ENCODE measurements at regions not wholly inside any gene's neighbourhood (a gene's known extent, or its start where the extent isn't known, plus 50 kb on each side); places are given as distances from the start of the nearest gene placed in this dataset.

DNA sequence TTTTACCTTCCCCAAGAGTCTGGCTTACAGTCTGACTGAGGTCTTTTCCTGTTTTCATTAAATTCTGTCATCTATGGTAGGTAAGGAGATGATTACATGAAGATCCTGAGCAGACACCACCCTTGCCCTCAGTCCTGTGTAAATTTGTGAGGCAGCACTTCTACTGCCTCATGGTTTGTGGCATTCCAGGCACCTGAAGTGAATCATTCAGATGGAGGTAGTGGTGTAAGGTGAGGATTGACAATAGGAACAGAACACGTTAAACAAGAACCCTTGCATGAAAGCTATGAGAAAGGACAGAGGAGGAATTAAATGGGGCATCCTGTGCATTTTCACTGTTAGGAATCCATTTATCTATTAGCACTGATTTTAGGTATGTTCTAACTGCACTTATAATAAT lies 618.6 kb downstream of the TLL1 start:
- no peak for DNase-seq (ENCODE audit: low spot score)

DNA sequence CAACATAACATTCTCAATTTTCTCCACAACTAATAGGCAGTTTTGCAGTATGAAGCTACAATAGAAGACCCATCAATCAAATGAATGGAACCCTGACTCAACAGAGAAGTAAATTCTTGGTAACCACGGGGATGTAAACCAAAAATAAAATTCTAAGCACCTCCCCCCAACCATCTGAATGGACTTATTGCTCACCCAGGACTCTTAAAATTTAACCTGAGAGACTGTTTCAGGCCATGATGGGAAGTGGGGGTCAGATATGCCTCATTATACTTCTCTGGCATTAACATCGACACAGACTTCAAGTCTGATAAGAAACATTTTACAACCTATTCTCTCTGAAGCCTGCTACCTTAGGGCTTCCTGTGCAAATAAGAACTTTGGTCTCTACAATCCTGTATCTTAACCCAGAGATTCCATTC lies 620.9 kb downstream of the TLL1 start:
- no peak for DNase-seq (ENCODE audit: low spot score)

DNA sequence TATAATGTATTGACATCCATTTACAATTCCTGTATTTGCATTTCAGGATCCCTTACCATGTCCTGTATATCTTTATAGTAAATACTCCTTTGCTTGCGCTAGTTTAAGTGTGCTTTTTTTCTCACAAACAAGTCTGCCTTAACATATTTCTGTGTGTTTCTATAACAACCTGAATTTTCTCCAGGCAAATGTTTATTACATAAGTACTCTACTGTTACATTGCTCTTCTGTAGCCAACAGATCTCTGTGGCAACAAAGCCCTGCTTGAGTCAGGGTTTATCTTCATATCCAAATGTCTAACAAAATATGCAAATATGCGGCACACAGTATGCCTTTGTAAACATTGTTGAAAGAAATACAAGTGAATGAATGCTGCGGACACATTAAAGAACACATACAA lies 625.5 kb downstream of the TLL1 start:
- DNase-seq (ENCODE audit: low spot score), result no peak

DNA sequence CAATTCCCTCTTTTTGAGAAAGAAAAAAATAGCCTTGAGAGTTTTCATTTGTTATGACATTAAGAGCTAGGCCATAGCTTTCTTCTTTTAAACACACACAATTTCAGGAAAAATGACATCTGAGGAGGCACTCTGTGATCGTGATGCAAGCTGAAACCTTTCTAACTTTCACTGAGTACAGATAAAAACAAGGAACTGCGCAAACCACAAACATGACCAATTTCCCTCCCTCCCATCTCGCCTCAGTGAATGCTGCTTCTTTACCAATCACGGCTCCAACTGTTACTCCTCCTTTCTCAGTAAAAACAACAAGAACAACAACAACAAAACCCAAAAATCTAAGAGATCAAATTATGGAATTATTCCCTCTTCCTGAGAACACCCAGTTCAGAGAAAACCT lies 626.8 kb downstream of the TLL1 start:
- no peak for DNase-seq (ENCODE audit: low spot score)

DNA sequence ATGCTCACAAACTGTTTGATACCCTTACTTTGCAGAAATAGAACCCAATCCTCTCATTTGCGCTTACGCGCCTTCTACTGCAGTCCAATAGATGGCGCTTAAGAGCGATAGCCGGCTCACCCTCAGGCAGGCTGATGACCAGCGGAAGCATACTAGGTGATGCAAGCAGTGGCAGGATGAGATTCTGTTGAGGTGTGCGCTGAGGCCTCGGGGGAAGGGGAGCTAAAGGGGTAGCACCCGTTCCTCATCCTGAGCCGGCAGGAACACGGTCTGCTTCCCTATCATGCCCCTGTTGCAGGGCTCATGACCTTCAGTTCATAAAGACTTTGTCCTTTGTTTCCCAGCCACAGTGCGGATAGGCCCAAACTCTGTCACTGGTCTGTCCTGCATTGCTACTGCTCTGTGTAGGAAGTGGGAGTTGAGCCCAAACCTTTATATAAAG lies 628.9 kb downstream of the TLL1 start:
- peak; percentile 8 for DNase-seq (ENCODE audit: low spot score)

DNA sequence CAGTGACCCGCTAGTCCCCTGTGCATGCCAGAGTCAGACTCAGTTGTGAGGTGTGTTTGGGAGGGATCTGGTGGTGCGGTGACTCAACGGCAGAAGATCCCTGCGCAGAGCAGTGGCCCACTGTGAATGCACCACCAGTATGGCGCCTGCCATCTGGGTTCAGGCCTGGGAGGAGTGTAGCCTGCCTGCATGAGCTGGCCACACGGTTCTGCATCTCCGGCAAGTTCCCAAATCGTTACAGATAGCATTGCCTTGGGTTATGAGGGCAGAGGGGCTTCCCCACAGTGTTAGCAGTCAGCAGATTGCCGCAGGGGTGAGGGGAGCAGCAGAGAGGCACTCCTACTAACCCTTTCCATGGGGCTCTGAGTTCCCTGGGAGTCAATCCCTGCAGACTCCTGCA lies 629.6 kb downstream of the TLL1 start:
- DNase-seq (ENCODE audit: low spot score), result no peak

DNA sequence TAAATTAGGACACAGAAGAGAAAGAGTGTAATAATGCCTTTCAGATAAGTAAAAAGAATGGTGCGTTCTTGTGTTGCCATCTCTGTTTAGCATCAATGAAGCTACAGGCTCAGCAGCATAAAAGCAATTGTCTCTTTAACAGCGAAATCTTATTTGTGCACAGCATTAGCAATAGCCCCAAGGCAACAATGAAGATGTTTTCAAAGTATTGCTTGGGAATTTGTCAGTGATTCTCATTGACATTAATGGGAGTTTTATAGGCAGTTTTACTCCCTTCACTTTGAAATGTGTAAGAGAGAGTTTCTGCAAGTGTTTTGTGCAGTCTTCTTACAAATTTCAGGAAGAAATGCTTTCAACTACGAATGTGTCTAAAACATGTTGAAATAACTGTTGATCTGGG lies 633.0 kb downstream of the TLL1 start:
- no peak for DNase-seq (ENCODE audit: low spot score)

DNA sequence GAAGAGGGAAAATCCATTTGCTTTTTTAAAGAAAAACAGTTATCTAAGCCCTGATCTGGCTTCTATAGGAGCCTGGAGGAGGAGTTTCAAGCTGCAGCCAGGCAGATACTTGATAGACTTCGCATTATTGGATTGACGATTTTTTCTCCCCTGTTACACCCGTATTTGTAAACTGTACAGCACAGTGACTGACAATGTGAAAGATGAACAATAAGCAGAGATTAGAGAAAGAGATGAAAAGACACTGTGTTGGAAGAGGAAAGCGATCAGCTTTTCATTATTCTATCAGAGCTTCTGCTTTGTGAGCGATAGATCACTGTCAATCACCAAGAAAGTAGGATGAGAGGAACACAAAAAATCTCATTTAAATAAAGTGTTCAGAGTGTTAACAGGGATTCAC lies 639.2 kb downstream of the TLL1 start:
- no peak for DNase-seq (ENCODE audit: low spot score)

DNA sequence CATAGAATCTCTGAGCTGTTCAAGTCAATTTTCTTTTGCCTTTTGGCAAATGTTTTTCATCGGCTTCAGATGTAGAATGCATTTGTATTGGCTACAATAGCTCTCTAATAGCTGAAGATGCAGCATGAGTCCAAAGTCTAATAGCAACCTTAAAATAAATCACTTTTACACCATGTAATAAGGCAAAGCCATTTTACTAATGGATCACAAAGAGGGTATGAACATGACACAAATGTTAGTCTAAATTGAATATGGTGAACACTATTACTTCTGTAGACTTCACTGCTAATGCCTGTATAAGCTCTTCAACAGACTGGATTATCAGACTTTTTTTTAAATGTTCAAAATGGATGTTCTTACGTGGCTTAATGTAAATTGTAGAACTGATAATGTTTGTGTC lies 645.3 kb downstream of the TLL1 start:
- no peak for DNase-seq (ENCODE audit: low spot score)

DNA sequence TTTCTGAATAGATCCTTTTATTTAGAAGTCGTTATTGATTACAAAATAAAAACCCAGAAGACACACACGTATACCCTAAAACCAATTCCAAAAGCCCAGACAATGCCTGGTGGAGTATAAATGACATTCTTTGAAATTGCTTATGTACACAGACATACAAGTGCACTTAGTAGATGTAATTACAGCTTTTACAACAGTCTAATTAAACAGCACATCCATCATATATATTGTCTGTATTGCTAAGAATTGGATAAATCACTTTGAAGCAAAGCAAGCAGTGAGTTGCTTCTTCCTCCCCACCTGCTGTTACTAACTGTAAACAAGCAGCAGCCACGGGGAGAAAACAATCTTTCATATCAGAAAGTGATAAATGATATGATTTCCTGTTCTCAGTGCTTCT lies 645.7 kb downstream of the TLL1 start:
- DNase-seq (ENCODE audit: low spot score), result no peak

DNA sequence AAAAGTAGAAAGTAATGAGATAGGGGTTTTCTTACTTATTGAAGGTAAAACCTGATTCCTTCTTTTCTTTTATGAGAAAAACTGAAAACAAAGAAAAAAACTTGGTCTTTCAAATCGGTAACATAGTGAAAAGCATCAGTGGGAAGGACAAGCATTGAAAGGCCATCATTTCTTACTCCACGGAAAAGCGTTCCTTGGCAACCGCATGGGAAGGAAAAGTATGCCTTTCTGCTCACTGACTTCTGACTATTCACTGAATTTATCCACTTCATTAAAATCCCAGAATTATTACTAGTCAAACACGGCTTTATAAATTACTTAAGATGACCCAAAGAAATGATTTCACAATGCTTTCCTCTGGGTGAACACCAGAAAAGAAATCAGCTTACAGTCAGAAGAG lies 646.7 kb downstream of the TLL1 start:
- DNase-seq (ENCODE audit: low spot score), result no peak

DNA sequence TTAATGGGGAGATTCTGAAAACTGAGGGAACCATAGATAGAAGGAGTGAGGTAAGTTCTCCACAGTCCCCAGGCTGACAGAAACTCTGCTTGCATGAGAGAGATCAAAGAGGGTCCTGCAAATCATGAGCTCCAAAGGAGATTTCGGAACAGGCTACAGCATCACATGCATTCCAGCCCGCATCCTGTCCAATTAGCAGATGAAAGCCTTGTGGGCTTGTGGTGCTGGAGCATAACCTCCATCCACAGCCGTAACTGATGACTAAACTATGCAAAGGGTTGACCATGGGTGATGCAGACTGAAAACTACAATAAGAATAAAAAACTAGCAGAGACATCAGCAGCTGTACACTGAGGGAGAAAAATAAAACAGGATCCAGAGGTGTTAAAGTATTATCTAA lies 654.5 kb downstream of the TLL1 start:
- no peak for DNase-seq (ENCODE audit: low spot score)

DNA sequence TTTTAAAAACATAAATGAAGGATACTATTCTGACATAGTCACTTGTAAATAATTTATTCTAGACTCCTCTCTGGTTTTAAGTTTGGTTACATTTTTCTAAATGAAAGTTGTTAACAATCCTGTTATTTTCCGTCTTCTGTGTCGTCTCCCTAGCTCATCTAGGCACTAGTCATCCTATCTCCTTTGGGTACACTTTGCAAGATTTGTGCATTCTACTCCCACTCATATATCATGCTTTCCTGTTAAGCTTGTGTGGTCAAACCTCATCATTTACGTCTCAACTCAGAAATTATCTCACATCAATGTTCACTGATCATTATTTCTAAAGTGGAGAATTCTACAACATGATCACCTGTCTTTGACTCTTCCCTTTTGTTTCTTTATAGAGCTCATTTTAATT lies 658.7 kb downstream of the TLL1 start:
- DNase-seq (ENCODE audit: low spot score), result no peak

DNA sequence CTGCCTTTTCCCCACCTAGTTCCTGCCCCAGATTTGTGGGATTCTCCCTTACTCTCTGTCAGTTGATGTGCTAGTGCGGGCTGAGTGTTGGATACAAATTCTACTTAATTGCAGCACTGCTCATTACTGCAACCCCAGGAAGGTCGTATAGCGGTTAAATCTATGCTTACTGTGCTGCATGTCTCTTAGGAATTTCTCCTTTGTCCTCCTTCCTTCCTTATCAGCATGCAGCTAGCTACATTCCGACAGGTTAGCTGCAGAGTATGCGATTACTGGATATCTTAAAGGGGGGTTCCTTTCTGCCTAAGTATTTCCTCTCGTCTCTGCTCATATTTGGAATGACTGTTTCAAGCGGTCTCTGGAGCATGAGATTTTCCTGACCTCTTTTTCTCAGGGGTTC lies 662.8 kb downstream of the TLL1 start:
- no peak for DNase-seq (ENCODE audit: low spot score)

DNA sequence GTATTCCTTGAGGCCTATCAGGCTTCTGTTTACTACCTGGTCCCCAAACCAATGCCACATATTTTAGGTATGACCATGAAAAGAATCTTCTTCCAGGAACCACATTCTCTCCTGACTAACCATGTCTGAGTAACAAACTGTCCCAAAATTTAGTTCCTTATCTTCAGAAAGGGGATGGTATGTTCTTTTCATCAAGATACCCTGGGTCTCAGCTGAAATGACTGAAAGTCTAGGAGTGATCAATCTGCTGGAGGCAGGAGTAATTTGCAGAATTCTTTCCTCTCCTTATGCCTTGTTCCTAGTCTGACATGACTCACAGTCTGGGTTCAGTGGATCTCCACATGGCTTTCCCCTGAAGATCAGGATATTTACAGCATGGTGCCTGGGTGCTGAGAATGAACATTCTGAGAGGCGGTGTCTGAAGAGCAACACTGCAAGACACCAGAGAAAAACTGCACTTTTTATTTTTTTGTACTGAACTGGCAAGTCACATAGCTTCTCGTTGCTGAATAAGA lies 665.5 kb downstream of the TLL1 start:
- DNase-seq (ENCODE audit: low spot score), result no peak

DNA sequence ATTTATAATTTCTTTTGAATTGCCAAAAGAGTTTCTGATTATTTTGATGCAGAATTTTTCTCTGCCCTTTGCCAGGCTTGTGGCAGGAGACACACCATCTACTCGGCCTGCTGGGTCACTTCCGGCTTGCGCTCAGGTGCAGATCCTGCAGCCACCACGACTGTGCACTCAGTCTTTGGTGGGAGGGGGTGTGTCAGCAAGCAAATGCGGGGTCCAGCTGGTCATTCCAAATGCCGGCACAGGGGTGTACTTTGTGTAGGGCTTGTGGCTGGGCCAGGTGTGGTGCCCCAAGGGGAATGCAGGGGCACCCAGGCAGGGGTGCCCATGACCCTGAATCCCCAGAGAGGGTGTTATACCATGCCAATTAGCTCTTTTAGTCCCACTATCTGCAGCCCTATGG lies 673.0 kb downstream of the TLL1 start:
- no peak for DNase-seq (ENCODE audit: low spot score)

DNA sequence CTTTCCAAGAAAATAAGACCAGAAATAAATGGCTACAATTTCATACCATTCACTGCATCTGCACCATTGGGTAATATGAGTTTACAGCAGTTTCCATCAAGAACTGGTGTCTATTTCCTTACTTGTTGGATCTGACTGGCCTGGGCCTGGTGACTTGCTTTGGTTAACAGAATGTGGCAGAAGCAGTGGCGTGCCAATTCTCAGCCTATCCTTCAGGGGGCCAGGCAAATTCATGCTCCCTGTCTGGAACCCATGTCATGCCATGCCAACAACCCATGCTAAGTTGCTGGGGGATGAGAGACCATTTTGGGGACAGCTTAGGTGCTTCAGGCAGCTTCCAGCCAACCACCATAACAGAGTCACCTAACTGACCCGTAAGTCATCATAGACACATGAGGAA lies 656.7 kb downstream of the SPOCK3 start:
- DNase-seq (ENCODE audit: low spot score), result no peak

DNA sequence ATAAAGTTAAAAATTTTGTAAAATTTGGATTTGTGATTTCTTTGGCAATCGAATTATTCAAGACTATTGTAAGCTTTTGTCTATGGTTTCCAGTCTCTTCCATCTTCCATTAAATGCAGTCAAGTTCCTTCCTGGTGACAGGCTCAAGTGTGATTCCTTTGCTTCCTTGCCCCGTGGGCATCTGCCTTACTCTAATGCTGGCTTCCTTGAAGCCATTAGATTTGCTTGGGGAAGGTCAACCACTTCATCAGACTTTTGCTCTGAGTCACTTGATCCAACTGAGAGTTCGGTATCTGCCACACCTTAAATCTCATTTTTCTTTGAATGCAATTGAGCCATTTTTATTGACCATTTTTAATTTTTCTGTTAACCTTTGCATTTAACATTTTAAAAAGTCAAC lies 648.8 kb downstream of the SPOCK3 start:
- DNase-seq (ENCODE audit: low spot score), result no peak

DNA sequence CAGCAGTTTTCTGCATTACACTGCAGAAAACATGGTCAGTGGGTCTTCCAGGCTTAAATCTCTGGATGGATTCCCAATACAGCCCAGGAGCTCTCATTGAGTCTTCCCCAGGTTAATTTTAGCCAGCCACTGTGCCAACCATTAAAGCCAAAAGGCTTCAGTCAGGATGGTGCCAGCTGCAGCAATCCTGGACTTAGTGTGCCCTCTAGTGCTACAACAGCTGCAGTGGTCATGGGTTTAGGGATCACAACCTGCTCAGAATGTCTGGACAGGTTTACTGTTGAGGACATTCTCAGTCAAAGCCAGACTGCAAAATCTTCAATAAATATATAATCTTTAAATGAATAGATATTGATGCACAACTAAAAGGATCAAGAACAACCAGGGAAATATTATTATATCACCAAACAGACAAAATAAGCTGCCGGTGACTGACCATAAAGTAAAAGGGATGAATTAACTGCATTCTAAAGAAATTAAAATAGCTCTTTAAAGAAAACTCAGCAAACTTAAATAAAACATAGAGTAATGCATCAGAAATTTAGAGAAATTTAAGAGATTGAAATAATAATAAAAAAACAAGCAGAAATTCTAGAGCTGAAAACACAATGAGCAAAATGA lies 639.9 kb downstream of the SPOCK3 start:
- peak; percentile 59 for DNase-seq (ENCODE audit: low spot score)

DNA sequence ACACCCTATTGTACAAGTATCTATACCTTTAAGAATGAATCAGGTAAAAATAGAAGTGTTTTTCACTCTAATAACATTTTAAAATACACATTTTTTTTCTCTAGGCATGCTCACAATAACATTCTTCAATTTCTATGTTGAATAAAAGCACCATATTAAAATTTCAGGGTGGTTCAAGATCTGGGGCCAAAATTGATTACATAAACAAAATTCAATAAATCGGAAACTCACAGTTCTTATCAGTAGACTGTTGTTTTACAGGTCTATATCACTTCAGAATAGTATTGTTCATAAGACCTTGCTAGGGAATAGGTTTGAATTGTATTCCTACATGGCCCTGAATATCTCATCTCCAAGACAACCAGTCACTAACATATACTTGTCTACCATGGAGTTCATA lies 634.0 kb downstream of the SPOCK3 start:
- no peak for DNase-seq (ENCODE audit: low spot score)

DNA sequence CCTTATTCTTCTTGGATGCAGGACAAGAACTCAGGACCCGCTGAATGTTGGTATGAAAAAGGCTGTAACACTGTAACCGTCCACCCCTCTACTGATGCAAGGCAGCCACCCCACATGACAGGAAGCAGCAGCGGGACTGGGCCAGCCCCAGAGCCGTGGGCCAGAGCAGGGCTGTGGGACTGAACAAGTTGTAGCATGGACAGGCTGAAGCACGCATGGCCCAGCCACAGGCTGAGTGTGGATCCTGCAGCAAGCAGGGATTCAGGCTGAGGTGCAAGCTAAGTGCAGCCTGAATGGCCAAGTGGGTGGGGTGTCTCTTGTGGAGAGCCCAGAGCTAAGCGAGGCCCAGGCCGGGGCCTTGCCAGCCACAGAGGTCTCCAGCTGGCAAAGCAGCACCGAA lies 632.2 kb downstream of the SPOCK3 start:
- DNase-seq (ENCODE audit: low spot score), result no peak

DNA sequence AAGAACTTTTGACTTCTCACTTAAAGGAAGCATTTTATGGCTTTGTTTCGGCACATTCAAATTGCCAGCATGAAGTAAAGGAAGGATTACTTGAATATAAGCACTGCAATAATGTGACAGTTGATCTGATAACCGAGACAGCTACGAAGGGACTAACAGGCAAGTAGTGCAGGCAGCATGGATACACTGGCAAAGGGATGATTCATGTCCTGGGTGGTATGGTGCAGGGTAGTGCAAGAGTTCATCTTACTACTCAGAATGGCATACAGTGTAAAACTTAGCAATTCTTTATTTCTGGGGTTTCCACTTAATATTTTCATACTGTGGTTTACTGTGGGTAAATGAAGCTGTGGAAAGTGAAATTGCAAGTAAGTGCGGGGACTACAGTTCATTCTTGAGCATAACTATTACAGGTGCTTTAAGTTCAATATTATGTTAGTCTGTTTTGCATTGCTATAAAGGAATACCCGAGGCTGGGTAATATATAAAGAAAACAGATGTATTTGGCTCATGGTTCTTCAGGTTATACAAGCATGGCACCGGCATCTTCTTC lies 611.8 kb downstream of the SPOCK3 start:
- DNase-seq (ENCODE audit: low spot score), result no peak

DNA sequence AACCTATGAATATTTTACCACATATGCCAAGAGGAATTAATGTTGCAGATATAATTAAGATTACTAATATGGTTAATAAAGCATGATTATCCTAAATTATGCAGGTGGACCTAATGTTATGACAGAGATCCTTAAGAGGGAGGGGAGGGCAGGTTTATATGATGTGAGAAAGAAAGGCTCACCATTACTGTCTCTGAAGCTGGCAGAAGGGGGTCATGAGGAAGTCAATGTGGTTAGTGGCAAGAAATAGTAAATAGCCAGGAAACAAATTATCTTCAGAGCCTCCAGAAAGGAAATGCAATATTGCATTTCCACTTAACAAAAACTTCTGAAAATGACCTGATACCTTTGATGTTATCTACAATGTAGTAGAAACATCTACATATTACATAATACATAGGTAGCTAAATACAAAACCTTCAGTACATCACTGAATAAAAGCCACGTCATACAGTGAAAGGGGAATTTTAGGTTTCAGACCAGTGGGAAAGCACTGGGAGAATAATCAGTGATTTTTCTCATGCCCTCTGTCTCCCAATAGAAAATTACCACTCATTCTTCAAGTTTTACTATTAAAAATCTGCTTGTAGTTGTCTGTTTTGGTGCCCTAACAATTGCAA lies 609.2 kb downstream of the SPOCK3 start:
- no peak for DNase-seq (ENCODE audit: low spot score)

DNA sequence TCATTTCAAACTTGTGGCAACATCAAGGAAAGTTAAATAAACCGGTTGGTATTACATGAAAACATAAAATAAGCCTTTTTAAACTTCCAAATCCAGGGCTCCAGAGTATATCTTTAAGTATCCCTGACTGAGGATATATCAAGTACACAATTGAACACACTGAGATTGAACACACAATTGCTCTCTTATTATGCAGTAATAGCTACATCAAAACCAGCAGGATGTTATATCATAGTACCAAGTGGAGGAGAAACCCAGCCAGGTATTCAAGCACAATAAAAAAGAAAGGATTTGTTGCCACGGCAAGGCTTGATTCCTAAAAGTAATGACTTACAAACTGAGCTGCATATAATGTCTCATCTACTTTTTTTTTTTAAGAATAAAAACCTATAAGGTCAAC lies 605.8 kb downstream of the SPOCK3 start:
- no peak for DNase-seq (ENCODE audit: low spot score)
